Myocyte (in vitro differentiated cells): ENCODE measurements at regions not wholly inside any gene's neighbourhood (a gene's known extent, or its start where the extent isn't known, plus 50 kb on each side); places are given as distances from the start of the nearest gene placed in this dataset.
A peak's percentile ranks its signal among the peaks of the same experiment; 100 is the strongest.

ENCODE experiments used
- DNase-seq: peaks from one replicate; pipeline ENCODE4 v3.0.0-alpha.2; 2012; ENCODE audit warnings: low read depth

DNA sequence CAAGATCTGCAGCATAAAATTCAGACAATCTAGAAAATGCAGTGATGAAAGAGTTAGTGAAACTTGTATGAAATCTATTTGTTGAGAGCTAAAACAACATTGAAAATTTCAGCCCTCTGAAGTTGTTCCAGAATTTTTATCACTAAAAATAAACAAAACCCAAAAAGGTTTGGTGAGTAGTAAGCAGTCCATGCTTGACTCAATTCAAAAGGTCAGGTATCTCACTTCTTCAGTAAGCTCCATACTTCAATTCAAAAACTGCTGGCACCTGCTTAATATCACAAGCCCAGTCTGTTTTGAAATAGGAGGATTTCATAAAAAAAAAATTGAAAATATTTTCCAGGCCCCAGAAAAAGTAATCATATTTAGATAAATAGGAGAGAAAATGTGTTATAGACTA lies 894.4 kb downstream of the SLITRK5 start:
- DNase-seq: no peak

DNA sequence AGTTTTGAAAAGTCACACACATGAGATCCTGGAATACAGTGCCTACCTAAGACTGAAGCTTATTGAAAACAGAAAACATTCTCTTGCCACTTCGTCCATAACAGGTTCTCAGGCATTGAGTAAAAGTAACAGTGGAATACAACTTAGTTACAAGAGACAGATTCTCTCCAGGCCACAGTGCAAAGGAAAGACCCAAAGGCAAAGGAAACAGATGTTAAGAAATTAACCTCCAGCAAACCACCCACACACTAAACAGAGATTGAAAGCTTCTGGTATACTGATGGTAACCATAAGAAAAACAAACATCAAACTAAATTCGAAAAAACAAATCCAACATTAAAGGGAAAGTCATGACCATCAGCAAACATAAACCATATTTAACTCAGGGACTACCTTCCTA lies 914.7 kb downstream of the SLITRK5 start:
- DNase-seq: no peak

GRCh38 chr13:88586263-88586662 lies 915.1 kb downstream of the SLITRK5 start:
- DNase-seq: no peak

DNA sequence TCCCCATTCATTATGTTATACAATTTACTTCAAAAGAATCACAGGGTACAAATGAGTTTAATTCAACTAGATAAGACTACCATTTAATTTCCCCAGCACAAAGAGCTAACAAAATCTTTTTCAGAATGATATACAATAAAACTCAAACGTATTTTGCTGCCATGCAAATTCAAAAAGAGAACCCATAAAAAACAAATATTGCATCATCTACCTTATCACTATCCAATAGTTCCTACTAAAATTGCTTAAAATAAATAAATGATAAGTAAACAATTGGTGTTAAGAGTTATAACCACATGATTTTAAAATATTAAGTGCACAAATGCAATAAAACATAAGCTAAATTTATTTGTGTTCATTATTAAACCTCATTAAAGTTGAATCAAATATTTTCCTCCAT lies 919.4 kb downstream of the SLITRK5 start:
- no peak for DNase-seq

- no peak for DNase-seq
Observed at GRCh38 chr13:88592105-88592504, 920.9 kb downstream of the SLITRK5 start.

DNA sequence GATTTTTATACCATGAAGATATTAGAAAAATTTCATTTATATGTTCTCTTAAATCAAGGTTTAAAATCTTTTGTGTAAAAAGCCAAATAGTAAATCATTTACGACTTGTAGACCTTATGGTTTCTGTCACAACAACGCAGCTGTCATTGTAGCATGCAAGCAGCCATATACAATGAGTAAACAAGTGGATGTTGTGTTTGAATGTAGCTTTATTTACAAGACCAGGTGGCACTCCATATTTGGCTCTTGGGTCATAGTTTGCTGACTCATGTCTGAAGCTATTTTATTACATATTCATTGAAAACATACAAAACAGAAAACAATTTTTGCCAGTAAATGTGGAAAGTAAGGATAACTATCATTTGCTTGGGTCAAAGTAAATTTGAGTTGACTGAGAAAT lies 930.8 kb downstream of the SLITRK5 start:
- no peak for DNase-seq

DNA sequence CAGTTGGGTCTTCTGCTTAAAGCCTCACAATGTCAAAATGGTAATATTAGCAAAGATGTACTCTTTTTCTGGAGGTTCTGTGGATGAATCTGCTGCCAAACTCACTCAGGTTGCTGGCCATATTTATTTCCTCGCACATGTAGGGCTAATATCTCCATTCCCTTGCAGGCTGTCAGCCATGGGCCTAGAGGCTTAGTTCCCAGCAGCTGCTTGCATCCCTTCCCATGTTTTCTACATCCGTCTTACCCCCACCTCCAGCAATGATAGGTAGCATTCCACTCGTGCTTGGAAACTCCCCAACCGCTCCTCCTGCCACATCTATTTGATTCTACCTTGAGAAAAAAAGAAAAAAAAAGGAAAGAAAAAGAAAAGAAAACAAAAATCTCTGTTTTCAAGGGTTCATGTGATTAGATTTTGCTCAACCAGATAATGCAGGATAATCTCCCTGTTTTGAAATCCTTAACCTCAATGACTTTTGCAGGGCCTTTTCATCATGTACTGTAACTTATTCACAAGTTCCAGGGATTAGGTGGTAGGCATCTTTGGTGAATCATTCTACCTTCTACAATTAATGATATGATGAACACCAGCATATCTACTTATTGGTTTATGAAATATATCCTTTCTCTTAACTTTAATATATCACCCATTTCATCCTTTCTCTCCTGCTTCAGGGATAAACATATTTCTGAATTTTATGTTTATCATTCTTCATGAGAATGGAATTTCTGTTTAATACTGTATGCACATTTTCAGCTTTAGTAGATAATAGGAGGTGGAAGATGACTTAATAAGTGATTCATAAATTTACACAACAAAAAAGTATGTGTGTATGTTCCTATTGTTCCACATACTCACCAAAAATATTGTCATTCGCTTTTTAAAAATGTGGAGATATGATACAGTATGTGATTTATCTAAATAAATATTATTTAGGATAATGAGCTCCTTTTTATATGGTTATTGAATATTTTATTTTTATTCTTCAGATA lies 931.9 kb downstream of the SLITRK5 start:
- DNase-seq: no peak

DNA sequence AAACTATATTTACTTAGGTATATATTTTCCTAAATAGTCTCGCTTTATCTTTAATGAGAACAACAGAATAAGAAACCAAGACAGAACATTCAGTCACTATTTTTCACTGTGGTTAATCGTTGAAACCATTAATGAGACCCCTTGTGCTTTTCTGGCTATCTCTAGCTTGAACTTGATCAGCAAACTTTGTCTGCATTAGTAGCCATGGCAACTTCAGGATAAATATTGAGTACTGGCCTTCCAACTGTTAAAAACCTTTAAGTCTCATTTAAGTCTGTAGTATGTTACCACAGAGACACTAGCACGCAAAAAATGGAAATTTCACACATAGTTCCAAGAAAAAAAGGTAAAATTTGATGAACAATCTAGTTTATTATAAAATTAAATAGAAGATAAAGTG lies 946.0 kb downstream of the SLITRK5 start:
- no peak for DNase-seq

DNA sequence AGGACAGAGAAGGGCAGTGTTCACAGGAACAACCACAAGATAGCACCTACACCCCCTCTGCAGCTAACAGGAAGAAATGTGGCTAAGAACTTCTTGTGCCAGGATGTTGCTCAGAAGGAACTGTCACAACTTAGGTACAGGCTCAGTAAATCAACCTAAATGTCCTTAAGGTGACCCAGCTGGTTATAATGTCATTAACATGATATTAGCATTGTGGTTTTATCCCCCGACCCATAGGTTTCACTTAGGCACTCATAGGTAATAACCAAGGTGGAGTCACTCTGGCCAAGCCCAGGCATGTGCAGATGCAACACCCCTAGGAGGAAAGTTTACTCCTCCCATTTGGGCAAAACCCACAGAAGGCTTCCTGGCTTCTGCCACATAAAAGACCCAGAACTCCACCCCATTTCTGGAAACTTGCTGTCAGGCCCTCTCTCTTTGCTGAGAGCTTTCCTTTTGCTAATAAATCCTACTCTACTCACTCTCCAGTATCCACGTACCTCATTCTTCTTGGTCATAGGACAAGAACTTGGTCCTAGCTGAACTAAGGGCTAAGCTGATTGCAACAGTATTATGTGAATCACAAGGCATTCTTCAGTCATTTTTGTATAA lies 951.3 kb downstream of the SLITRK5 start:
- no peak for DNase-seq

DNA sequence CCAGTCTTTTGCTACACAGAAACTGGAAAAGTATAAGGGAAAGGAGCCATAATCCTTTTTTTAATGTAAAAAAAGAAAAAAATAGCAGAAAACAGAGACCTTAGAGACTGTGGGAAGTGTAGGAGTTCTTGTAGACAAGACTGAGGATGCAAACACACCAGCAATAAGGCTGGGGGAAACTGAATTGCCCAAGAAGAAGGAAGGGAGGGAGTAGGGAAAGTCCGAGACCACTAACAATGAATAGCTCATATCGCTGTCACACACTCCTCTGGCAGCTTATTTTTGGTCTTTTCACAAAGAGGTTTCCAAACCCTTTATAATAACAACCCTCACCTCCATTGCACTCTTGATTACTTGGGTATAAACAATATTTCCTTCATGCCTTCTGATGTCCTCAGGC lies 952.0 kb downstream of the SLITRK5 start:
- no peak for DNase-seq

DNA sequence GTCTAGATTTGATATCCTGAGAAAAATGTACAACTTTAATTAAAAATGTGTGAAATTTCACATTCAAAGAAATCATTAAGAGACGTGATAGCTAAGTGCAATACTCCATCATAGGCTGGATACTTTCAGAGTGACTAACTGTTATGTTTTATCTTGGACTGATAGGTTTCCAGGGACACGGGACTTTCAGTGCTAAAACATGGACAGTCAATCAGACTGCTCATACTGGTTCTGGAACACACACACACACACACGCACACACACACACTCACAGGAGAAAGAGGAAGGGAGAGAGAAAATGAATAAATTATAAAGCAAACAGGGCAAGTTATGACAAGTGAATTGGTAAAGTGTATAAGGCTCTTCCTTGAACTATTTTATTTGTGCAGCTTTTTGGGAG lies 955.9 kb downstream of the SLITRK5 start:
- DNase-seq: no peak

DNA sequence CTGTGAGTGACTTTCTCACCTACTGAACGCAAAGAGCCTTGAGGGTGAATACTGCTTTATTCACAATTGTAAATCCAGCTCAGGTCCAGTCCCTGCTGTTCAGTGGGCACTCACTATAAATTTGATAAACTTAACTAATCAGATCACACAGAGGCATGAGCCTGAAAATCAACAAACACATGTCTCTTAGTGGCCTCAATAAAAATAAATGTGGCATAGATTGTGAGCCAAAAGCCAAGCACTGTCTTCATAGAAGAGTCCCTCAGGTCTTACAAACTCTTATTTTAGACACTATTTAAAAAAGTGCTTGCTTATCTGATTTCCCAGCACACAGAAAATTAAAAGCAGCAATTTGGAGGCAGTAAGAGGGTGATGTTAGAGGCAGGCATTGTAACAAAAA lies 957.7 kb downstream of the SLITRK5 start:
- DNase-seq: no peak

GRCh38 chr13:88637935-88638334 lies 966.8 kb downstream of the SLITRK5 start:
- DNase-seq: no peak

- DNase-seq: no peak
Observed at GRCh38 chr13:88643233-88643632, 972.1 kb downstream of the SLITRK5 start.

DNA sequence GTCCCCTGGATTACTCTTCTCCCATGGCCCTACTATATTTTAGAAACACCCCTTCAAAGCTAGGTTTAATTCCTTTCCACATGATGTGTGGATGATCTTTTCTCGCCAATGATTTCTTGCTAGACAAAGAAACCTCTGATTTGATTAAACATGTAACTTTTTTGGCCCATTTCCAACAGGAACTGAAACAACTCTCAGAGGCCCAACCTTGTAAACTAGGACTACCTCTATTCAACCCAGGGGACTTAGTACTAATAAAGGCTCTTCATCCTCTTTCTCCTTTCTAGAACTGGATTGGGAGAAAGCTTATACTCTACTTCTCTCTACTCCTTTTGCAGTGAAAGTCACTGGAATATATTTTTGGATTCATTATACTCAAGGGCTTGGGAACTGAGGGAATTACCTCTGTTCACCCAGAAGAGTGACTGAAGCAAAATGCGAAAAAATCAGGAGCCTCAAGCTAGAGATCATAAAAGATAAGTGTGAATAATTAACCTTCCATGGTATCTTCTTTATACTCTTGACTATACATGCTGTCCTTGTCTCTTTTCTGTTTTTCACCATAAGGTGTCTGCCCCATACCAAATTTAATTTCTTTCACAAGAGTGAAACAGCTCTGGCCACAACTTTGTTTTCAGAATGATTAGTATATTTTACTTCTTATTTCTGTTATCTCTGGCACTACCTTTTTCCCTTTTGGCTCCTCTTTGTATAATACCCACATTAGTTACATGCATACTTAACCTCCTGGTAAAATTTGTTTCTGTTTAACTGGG lies 977.6 kb downstream of the SLITRK5 start:
- DNase-seq: no peak

DNA sequence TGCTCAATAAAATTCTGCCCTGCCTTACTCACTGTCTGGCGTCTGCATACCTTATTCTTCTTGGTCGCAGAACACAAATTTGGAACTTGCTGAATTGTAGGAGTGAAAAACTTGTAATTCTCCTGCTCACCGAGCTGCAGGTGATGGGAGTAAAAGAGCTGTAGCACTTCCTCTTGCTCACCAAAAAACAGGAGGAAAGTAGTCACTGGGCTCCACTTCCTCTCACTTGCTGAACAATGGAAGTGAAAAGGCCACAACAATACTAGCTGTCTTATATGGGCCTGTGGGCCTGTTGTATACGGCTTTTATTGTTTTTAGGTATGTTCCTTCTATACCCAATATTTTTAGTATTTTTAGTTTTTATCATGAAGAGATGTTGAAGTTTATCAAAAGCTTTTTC lies 978.7 kb downstream of the SLITRK5 start:
- DNase-seq: no peak

DNA sequence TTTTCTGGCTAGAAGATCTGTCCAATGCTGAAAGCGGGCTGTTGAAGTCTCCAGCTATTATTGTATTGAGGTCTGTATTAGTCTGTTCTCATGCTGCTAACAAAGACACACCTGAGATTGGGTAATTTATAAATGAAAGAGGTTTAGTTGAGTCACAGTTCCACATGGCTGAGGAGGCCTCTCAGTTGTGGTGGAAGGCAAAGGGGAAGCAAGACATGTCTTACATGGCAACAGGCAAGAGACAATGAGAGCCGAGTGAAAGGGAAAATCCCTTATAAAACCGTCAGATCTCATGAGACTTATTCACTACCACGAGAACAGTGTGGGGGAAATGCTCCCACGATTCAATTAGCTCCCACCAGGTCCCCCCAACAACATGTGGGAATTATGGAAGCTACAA lies 980.4 kb downstream of the SLITRK5 start:
- no peak for DNase-seq

DNA sequence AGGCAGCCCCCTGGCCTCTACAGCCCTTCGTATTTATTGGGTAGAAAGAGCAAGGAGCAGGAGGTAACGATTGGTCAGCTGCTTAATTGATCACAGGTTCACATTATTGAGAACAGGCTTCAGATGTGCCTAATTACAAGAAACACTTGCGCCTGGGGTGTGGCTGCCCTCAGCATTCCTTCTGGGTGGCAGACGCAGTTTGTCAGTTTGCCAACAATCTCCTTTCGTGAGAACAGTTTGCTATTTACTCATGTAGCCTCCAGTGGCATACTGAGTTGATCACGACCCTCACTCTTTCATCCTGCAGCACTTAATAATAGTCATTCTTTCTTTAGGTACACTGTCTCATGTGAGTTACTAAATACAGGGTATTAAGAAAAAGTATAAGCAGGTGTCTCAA lies 985.6 kb downstream of the SLITRK5 start:
- DNase-seq: peak; percentile 1

DNA sequence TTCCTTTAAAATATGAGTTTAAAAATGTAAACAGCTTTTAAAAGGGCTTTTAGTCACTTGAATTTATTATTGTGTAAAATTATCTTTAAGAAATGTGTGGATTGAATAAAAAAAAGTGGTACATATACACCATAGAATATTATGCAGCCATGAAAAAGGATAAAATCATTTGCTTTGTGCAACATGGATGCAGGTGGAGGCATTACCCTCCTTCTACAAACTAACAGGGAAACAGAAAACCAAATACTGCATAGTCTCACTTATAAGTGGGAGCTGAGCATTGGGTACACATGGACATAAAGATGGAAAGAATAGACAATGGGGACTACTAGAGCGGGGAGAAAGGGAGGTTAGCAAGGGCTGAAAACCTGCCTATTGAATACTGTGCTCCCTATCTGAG lies 999.3 kb downstream of the SLITRK5 start:
- DNase-seq: no peak

DNA sequence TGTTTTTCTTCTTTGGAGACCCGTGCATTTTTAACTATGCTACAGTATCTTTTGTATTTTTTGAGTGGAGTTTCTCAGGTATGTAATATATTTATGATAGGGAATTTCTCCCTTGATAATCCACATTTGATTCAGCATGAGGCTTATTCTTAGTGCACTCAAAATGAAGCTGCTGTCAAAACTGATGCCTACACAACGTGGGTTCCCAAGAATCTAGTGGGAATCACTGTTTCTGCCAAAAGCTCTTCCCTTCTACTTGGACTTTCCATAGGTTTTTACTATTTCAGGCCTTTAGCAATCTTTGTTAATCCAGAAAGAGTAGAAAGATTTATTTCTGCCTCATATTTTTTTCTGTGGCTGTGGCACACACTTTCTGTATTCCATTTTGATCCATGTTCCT lies 1003.7 kb downstream of the SLITRK5 start:
- DNase-seq: no peak

DNA sequence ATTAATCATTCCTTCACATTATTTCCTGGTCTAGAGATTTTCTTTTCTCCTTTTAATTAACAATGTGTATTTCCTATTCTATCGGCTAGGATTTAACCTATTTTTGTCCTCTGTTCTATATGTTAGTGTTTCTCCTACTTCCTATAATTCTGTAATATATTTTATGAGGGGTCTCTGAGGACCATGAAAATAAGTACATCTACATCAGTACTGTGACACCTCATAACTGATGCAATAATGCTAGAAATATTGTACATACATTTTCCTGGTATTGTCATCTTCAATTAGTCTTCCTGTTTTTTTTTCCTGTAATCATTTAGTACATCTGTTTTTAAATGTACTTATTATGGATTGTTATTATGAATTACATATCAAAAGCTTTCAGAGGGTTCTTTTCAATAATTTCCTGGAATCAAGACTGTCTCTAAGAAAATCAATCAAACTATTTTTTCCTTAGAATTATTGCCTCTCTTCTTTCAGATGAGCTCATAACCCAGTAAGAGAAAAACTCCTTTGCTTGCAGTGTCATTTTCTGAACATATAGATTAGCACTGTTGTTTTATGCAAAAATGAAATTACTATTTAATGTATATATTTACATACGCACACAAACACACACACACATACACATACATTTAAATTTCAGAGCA lies 1004.3 kb downstream of the SLITRK5 start:
- DNase-seq: no peak

- no peak for DNase-seq
Observed at GRCh38 chr13:88676016-88676415, 1004.8 kb downstream of the SLITRK5 start.
